ENCODE measurements at regions not wholly inside any gene's neighbourhood (a gene's known extent, or its start where the extent isn't known, plus 50 kb on each side); places are given as distances from the start of the nearest gene placed in this dataset.

DNA sequence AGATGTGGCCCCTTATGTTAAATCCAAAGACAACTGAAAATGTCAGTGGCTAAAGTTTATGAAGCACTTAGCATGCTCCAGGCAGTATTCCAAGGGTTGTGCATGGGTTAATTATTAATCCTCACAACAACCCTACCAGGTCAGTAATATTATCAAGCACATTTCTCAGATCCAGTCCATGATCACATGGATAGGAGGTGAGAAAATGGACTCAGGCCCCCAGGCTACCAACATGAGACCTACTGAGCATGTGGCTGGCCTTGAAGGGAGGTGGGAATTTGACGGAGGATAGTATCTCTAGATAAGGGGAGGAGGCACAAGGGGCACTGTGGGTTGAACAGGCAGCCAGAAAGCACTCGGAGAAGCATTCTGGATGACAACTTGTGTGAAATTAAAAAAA lies 412.0 kb downstream of the MEIS1 start:
- TF ChIP-seq, protein P1, sequence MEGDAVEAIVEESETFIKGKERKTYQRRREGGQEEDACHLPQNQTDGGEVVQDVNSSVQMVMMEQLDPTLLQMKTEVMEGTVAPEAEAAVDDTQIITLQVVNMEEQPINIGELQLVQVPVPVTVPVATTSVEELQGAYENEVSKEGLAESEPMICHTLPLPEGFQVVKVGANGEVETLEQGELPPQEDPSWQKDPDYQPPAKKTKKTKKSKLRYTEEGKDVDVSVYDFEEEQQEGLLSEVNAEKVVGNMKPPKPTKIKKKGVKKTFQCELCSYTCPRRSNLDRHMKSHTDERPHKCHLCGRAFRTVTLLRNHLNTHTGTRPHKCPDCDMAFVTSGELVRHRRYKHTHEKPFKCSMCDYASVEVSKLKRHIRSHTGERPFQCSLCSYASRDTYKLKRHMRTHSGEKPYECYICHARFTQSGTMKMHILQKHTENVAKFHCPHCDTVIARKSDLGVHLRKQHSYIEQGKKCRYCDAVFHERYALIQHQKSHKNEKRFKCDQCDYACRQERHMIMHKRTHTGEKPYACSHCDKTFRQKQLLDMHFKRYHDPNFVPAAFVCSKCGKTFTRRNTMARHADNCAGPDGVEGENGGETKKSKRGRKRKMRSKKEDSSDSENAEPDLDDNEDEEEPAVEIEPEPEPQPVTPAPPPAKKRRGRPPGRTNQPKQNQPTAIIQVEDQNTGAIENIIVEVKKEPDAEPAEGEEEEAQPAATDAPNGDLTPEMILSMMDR (IDR thresholded peaks at IDR 0.05) = no peak
- H3K27ac Mint-ChIP-seq (ENCODE audit: unreplicated experiment) = no peak overlapping the region
- no peaks in the 10 kb centered on the region for H3K36me3 Mint-ChIP-seq (ENCODE audit: low read depth)
- peaks cover 13% of the 10 kb centered on the region for H3K4me1 Mint-ChIP-seq (ENCODE audit: low read depth)
- H3K4me3 Mint-ChIP-seq (ENCODE audit: unreplicated experiment) = no peak overlapping the region
- no peak for DNase-seq (ENCODE audit: low spot score)
- H3K9me3 Mint-ChIP-seq (ENCODE audit: low read depth) = no peaks in the 10 kb centered on the region
- no peaks in the 10 kb centered on the region for H3K27me3 Mint-ChIP-seq (ENCODE audit: low read depth)

DNA sequence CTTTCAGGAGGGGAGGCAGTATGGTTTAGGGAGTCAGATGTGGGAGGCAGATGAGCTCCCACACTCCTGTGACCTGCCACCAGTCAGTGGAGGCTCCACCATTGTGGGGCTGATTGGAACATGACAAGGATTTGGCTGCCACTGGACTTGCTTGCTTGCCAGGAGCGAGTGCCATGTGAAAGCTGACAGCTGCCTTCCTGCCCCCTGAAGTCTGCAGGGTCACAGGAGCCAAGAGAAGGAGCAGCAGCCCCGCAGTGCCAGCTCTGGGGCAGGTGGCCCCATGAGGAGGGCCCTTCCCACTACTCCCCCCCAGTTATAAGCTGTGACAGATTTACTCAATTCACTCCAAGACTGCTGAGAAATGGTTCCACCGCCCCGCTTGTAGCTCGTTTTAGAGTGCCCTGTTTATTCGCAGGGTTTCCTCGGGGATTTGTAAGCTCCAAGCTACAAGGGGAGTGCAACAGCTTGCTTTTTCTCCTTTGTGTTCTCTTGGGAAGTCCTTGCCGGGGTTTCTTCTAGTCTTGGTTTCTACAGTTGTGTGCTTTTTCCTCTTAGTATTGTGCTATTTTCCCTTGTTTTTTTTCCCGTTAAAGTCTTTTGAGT lies 414.3 kb downstream of the MEIS1 start:
- Mint-ChIP-seq H3K4me1 (ENCODE audit: low read depth) (peaks cover 18% of the 10 kb centered on the region), H3K36me3 (ENCODE audit: low read depth) (no peaks in the 10 kb centered on the region), H3K4me3 (ENCODE audit: unreplicated experiment) (no peak overlapping the region), H3K27me3 (ENCODE audit: low read depth) (no peaks in the 10 kb centered on the region), H3K27ac (ENCODE audit: unreplicated experiment) (no peak overlapping the region), H3K9me3 (ENCODE audit: low read depth) (no peaks in the 10 kb centered on the region)
- no peak for DNase-seq (ENCODE audit: low spot score)
- TF ChIP-seq, protein P1 (IDR thresholded peaks at IDR 0.05) = no peak

DNA sequence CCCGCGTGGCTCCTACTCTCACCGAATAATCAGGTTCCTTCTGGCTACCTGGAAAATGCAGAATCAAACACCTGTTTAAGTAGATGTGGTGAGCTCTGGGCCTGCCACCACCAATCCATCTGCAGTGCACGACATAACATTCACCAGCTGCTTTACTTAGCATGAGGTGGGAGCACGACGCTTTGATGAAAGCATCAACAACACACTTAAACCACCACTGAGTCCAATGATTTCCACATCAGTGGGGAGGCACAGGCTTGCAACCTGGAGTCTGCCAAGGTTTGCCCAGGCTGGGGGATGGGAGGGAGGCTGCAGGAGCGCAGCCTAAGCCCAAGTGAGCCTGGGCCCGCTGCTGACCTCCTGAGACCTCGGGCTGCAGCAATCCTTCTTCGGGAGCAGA lies 415.5 kb downstream of the MEIS1 start:
- Mint-ChIP-seq H3K27me3 (ENCODE audit: low read depth) (no peaks in the 10 kb centered on the region), H3K4me3 (ENCODE audit: unreplicated experiment) (no peak overlapping the region), H3K36me3 (ENCODE audit: low read depth) (no peaks in the 10 kb centered on the region), H3K9me3 (ENCODE audit: low read depth) (no peaks in the 10 kb centered on the region), H3K27ac (ENCODE audit: unreplicated experiment) (no peak overlapping the region), H3K4me1 (ENCODE audit: low read depth) (peaks cover 22% of the 10 kb centered on the region)
- TF ChIP-seq, protein P1 (IDR thresholded peaks at IDR 0.05) = no peak
- no peak for DNase-seq (ENCODE audit: low spot score)

DNA sequence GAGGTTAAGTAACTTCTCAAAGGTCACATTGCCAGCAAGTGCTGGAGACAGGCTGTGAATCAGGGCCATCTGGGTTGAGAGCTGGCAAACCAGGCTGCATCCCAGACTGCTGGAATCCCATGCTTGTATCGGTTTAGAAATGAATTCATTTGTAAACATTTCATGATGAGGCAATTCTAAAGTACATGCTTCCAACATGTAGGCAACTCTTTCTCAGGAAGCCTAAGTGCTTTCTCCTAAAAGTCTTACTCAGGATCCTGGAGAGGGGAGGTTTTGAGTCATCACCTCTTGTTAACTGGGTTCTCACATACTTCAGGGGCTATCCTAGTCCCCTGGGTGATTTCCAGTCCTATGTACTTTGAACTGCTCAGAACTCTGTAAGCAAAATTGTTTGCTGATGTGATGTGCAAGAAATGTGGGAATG lies 416.5 kb downstream of the MEIS1 start:
- DNase-seq (ENCODE audit: low spot score) = no peak
- Mint-ChIP-seq H3K27ac (ENCODE audit: unreplicated experiment) (no peak overlapping the region), H3K9me3 (ENCODE audit: low read depth) (peaks cover 3% of the 10 kb centered on the region), H3K4me1 (ENCODE audit: low read depth) (peaks cover 21% of the 10 kb centered on the region), H3K4me3 (ENCODE audit: unreplicated experiment) (no peak overlapping the region), H3K36me3 (ENCODE audit: low read depth) (no peaks in the 10 kb centered on the region), H3K27me3 (ENCODE audit: low read depth) (no peaks in the 10 kb centered on the region)
- TF ChIP-seq, protein P1 (IDR thresholded peaks at IDR 0.05) = no peak

DNA sequence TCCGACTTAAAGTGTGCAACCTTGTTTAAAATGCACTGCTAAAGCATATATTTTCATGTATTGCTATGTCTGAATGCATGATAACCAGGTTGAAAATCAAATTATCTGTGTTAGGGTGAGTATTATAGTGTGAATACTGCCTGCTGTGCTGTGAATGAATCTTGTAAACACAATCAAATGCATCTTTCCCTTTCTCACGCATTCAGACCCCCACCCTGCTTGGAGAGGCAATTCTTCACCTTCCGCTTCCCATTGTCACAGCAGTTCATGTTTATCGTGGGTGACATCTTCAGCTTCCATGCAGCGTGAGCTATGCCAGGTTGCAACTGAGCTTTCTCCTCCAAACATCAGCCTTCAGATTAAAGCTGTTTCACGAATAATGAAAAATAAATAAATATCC lies 418.0 kb downstream of the MEIS1 start:
- Mint-ChIP-seq H3K9me3 (ENCODE audit: low read depth) (peaks cover 8% of the 10 kb centered on the region), H3K4me1 (ENCODE audit: low read depth) (peaks cover 21% of the 10 kb centered on the region), H3K27me3 (ENCODE audit: low read depth) (no peaks in the 10 kb centered on the region), H3K36me3 (ENCODE audit: low read depth) (peaks cover 1% of the 10 kb centered on the region), H3K4me3 (ENCODE audit: unreplicated experiment) (no peak overlapping the region), H3K27ac (ENCODE audit: unreplicated experiment) (no peak overlapping the region)
- no peak for DNase-seq (ENCODE audit: low spot score)
- TF ChIP-seq, protein P1 (IDR thresholded peaks at IDR 0.05) = no peak

Data from chondrocyte (in vitro differentiated cells).